HG02938 (cell line): ENCODE measurements at regions not wholly inside any gene's neighbourhood (a gene's known extent, or its start where the extent isn't known, plus 50 kb on each side); places are given as distances from the start of the nearest gene placed in this dataset.

Experiments used
- ATAC-seq: cut with Tn5 transposase; IDR thresholded peaks from one replicate; pipeline ENCODE4 v1.9.1; 2021; ENCODE audit warnings: mild to moderate bottlenecking, moderate library complexity; ENCODE audit not compliant: unreplicated experiment

DNA sequence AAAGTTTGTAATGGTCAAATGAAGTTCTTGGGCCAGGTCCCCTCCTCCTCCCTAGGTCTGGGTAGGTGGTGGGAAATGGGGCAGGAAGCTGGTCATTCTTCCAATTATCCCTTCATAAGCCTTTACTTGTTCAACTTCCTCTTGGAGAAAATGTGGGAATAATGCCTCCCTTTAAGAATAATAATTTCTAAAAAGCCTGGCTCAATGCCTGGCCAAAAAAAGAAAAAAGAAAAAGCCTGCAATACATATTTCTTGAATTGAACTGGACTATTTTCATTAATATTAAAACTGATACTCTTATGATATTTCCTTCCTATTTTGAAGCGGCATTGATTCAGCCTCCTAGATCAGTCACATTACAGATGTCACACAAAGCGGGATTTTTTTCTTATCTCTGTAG lies 600.9 kb downstream of the CCDC171 start:
- ATAC-seq: no peak

- ATAC-seq: peak; percentile 76
Observed at GRCh38 chr9:16154521-16155078, 601.8 kb downstream of the CCDC171 start.

DNA sequence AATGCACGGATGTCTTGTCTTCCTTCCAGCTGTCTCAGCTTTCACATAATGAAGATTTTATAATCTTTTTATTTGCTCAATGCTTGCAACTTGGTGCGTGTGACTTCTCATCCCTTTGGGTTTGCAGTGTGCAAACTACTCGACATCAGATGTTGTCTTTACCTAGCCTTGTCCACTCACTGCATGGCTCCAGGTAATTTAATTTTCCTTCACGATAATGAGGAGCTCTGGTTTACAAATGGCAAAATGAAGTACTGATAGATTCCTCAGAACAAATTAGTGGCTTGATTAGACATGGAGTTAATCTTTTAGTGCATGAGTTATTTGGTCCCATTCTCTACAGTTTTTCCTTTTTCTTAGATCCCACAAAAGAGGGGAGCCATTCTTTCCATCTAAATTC lies 603.0 kb downstream of the CCDC171 start:
- no peak for ATAC-seq

GRCh38 chr9:16157216-16157615 lies 604.4 kb downstream of the CCDC171 start:
- ATAC-seq: no peak

DNA sequence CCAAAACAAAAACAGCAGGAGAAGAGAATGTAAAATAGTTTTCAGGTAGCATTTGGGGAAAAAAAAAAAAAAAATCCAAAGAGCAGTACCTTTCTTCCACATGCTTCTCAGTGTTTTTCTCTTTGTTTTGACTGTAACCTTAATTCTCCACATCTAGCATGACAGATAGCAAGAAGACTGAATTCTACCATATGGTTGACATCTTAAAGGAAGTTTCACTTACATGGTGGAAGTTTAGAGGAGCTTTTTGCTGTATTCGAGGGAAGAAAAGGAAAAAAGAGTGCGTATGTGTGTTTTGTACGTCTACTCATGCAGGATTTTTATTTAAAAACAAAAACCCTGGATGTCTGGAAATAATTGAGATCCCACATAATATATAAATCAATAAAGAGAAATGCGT lies 604.8 kb downstream of the CCDC171 start:
- no peak for ATAC-seq

DNA sequence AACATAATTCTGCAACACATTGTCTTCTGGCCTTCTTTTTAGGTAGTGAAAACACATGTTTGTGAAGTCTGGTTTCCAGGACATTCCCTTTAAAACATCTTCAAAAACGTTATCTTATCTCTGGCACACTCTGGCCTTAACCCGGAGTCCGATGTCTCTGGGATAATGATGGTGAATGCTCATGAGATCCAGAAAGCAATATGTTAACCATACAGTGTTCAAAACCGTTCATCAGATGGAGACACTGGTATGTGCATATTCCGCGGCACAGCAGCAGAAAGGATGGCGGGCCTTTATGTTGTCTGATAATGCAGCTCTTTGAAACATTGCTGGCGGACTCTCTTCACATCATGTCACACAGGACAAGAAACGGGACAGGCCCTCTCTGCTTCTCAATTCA lies 605.2 kb downstream of the CCDC171 start:
- ATAC-seq: no peak

DNA sequence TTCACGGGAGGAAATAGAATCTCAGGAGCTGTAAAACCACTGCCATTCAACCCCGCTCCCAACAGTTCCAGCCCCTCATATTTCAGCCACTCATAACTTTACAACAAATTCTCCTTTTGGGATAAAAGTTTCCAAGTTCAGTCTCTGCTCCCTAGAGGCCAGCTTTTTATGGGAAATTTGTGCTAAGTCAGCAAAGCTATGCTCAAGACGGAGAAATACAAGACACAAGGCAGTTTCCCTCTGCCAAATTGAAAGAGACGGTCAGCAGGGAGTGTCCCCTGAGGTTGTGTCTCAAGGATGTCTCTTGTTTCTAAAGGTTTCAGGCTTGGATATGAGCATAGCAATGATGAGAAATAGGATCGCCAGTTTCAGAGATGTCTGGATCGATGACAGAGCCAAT lies 608.6 kb downstream of the CCDC171 start:
- no peak for ATAC-seq

- no peak for ATAC-seq
Observed at GRCh38 chr9:16170119-16170518, 617.3 kb downstream of the CCDC171 start.

DNA sequence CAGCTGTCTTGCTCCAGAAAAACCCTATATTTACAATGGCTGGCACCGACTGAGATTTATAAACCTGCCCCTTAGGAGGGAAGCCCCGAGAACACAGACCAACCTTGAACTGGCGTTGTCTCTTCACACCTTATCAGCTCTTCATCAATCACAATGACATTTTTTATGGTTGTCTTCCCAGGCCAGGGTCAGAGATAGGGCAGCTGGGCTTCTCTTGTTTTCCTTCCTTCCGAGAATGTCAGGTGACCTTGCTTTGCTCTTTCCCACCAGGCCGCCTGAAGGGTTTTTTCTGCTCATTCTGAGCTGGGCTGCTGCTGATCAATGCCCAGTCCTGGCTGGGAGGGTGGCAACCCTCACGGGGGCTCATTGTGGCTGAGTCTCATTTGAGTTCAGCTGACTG lies 619.1 kb downstream of the CCDC171 start:
- ATAC-seq: no peak

DNA sequence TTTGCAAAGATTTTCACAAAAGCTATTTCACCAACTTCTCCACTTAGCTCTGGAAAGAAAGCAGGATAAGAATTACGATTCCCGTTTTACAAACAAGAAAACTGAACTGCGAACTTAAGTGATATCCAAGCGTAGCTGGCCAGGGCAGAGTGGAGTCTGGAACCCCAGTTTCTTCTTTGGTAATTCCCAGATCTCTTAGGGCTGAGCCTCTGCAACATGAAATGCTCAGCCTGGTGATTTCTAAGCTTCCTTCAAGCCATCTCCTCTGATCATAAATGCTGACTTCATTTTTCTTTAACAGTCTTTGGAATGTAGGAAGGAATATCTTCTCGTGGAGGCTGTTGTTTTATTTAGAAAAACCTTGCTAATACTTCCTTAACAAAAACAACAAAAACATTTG lies 620.0 kb downstream of the CCDC171 start:
- ATAC-seq: no peak

GRCh38 chr9:16174915-16175314 lies 622.1 kb downstream of the CCDC171 start:
- no peak for ATAC-seq

DNA sequence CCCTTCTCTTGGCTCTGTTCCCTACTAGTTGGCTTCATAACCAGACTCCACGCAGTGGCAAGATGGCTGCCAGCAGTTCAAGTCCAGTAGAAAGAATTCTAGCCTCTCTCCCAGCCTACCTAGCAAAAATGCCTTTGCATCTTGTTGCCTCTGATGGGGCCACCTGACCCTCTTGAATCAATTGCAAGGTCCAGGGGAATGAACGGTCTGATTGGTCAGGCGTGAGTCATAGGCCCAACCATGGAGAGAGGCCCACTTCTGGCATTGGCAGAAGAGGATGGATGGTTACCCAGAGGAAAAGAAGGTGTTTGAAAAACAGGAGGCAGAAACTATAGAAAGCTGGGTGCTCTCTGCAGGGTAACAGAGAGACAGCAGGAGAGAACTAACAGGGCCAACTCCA lies 622.6 kb downstream of the CCDC171 start:
- no peak for ATAC-seq

- no peak for ATAC-seq
Observed at GRCh38 chr9:16178294-16178693, 625.5 kb downstream of the CCDC171 start.

DNA sequence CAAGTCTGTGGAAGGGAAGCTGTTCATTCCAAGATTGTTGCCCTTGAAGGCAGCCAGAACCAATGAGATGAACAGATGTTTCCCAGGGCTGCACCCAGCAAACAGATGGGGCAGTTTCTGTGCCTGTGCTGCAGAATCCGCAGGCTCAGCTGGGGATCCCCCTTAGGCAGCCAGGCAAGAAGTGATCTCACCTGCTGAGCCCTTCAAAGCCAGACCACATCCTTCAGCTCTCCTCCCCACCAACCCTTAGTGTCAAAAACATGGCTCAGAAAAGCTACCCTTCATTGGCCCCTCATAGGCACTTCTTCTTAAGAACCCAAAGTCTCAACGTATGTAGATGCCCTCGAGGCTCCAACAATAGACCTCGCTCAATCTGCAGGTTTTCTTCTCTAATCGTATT lies 626.7 kb downstream of the CCDC171 start:
- no peak for ATAC-seq

DNA sequence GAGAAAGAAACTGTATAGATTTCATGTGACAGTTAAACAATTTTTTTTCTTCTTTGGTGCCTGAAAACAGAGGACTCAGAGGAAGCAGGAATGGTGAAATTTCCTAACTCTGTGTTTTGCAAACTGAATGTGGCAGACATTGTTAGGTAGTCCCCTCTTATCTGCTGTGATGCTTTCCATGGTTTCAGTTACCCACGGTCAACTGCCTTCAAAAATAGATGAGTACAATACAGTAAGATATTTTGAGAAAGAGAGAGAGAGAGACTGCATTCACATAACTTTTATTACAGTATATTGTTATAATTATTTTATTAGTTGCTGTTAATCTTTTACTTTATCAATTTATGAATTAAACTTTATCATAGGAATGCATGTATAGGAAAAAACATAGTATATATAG lies 627.2 kb downstream of the CCDC171 start:
- ATAC-seq: no peak

DNA sequence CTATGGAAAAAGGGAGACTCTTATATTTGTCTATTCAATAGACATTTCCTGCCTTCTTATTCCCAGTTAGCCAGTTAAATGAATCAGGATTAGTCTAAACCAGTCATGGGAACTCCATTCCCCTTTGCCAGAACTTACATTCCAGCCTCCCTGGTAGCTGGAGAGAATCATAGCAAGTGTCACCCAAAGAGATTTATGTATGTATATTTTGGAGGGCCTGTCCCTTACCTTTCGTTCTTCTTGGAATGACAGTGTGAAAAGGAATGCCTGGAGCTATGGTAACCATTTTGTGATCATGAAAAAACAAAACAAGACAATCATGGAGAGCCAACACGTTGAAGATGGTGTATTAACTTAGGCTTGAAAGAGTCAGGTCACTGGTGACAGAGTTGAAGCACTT lies 627.7 kb downstream of the CCDC171 start:
- ATAC-seq: no peak

GRCh38 chr9:16181539-16181938 lies 628.7 kb downstream of the CCDC171 start:
- ATAC-seq: no peak

GRCh38 chr9:16182784-16183183 lies 629.9 kb downstream of the CCDC171 start:
- no peak for ATAC-seq

DNA sequence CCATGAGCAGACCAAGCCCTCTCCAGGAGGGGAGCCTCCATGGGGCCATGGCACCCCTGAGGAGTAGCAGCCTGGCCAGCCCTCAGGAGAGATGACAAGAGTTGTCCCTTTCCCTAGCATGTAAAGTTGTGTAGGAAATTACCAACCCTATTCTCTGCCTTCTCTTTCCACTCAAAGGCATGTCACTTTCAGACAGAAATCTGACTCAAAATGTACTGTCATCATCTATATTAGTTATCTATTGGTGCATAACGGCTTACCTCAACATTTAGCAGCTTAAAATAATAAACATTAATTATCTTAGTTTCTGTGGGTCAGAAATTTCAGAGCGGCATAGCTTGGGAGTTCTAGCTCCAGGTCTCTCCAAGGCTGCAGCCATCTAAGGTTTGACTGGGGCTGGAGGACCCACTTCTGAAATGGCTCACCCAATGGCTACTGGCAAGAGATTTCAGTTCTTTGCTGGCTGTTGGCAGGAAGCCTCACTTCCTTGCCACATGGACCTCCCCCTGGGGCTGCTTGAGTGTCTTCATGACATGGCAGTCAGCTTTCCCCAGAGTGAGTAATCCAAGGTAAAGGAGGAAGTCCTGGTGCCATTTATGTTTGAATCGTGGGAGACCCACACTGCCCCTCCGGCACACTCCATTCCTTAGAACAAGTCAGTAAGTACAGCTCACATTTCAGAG lies 632.3 kb downstream of the CCDC171 start:
- ATAC-seq: no peak

- no peak for ATAC-seq
Observed at GRCh38 chr9:16191191-16191590, 638.3 kb downstream of the CCDC171 start.

DNA sequence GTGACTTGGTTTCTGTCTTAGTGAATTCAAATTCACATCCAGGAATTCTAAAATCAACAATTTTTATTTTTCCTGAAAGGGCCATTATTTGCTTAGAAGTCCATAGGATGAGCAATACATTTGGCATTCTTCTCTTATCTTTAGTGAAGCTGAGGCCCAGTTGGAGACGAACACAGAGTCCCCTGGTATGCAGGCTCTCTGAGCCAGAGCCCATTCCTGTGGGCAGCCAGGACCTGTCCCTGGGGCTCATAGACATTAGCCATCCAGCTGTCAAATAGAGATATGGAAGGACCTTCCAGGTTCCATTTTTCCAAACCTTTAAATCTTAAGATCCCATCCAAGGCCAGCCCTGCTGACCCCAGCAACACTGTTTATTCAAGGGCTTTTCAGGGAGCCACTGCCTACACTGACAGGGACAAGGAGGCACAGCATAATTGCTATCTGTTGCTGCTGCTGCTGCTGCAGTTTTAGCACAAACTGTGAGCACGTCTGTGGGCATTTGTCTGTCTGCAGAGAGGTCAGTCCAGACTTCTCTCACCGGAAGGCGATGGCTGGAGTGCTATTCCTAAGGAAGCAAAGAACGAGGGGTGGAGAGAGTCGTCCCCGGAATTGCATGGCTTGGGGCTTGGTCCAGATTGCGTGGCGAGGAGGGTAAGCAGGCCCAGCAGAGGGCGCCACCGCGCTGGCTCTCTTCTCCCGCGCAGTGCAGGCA lies 639.0 kb downstream of the CCDC171 start:
- ATAC-seq: peak; percentile 78

DNA sequence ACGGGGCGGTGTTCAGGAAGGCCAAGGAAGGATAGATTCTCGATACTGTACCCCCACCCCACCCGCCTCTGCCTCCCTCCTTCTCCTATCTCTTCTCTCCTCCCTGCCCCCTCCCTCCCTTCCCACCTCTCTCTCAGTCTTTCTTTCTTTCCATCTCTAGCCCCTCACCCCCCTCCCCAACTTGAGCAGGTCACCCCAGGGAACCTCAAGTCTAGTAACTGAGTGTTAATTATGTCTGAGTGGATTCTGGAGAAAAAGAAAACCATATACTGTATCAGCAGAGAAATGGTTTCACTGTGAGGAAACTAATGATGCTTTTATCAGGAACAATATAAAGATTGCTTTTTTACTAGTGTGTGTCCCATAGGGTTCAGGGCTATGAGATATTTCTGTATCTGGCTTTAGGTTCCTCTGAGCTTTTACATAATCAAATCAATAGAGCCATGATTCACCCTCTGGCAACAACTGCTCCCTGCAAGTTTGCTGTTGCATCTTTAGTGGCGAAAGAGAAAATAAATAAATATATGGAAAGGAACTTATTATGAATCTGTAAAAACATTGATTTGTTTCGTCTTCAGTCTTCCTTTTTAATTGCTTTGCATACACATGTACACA lies 639.7 kb downstream of the CCDC171 start:
- ATAC-seq: no peak
